Inflammatory macrophage treated with lipopolysaccharide for 1 hour (primary cell): ENCODE measurements at regions not wholly inside any gene's neighbourhood (a gene's known extent, or its start where the extent isn't known, plus 50 kb on each side); places are given as distances from the start of the nearest gene placed in this dataset.

Source experiments
- DNase-seq, 2 donors: peaks; one replicate each; pipeline ENCODE4 v3.0.0-alpha.2; 2020 to 2022

DNA sequence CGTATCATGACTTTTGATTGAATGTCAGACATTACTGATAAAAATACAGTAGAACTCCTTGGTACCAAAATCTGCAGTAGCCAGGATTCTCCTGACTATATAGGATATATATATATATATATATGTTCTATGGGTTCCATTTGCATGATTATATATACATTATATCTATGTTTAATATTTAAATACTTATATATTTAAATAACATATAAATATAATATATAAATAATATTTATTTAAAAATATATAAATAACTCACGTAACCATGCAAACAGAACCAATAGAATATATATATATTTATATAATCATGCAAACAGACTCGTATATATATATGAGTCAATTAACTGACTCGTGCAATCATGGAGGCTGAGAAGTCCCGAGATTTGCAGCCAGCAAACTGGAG is 278.8 kb upstream of the PLXNA2 start:
- DNase-seq = no peak

DNA sequence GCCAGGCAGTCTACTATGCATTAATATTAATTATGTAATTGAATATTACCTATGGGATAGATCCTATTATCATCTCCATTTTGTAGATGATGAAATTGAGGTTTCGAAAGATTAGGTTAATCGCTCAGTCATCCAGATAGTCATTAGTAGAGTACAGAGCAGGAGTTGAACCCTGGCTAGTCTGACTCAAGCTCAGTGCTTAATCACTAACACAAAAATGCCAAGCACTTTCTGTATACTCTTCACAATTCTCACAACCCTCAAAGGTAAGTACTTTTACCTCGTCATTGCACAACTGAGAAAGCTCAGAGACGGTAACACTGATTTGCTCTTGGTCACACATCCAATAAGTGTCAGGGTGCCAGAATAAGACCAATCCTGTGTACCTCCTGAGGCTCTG is 280.2 kb upstream of the PLXNA2 start:
- no peak for DNase-seq

DNA sequence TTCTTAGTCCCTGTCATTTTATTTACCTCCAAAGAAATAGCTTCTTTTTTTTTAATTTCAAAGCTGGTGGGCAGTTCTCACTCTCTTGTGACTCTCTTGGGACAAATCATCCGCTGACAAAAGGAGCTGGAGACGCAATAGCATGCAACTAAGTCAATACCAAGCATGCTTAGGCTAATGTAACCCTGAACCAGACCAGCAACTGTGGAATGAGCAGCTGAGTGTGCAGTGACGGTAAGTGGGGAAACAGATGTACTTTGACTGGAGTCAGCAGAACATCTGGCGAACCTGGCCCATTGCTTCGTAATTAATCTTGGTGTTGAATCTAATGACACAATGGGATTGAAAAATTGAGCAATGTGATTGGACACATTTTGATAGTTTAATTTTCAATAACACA is 280.7 kb upstream of the PLXNA2 start:
- no peak for DNase-seq

DNA sequence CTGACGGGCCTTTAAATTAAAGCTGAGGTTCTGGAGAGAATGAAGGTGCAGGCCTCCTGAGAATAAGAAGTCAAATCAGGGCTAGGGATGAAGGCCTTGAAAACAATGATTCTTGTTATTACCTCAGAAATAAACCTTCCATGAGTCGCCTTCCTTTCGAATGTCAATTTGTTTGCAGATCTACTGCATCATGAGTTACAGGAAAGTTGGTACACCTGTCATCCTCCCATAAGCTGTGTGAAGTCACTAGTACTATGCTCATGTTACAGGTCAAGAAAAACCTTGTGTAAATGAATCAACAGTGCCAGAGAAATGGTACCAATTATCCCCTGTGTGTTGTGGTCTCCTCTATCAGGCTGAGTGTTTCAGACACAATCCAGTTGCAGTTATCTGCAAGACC is 281.2 kb upstream of the PLXNA2 start:
- no peak for DNase-seq

DNA sequence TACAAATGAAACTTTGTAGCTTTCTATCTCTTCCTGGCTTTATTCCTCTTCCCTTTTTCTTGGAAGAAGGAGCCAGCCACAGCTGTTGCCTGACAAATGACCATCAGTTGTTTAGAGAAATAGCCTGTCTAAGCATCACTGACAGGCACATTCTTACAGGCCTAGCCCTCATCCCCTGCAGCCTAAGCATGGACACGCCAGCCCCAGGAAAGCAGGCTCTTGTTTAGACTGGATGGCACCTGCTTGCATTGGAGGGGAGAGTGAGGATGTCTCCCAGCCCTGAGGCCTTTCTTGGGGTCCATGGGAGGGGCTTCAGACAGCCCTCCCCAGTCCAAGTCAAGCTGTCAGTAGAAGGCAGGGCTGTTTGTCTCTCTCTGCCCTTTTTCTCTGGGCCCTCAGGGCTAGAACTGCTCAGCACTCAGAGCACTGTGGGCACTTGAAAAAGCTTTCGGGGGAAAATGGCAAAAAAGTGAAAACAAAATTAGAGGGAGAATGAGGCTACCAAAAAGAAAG is 282.5 kb upstream of the PLXNA2 start:
- no peak for DNase-seq

DNA sequence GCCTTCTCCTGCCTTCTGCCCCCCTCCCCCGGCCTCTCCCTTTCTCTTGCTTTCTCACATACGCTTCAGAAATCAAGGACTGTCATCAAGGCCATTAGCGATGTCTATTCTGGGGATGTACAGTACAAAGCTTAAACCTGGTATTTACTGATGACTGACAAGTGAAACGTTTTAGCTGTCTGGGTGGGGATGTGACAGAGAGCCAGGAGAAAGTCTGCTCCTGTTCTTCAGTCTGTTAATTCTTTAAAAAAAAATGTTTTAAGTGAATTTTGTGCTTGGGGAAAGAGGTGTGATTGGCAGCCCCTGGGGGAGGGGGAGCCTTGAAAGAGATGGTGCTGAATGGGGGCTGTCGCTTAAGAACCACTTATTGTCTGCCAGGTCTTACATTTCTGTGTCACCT is 283.0 kb upstream of the PLXNA2 start:
- DNase-seq = no peak

DNA sequence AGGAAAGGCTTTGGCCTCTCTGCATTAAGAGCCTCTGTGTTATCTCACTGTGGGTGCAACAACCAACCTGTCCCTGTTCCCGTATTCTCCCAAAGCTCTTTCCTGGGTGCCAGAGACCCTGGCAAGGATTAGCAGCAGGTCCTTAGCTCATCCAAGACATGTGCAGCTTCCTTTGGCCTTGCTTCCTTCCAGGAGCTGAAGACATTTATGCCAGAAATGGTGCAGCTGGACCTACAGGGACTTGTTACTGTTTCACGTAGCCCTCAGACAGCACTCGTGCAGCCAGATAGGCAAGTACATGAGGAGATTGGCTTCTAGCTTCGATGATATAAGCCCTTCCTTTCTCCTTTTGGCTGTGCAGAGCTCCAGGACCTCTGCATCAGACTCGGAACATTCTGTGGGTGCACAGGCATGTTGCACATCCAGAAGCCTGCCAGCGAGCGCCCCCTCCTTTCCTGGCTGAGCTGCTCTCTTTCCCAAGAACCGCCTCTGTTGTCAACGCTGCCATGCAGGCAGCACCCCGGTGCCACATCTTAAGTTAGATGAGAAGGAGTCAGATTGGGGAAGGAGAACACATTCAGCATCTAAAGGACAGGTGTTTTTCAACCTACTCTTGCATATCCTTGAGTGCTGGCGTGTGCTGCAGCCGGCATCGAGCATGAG is 284.5 kb upstream of the PLXNA2 start:
- no peak for DNase-seq

DNA sequence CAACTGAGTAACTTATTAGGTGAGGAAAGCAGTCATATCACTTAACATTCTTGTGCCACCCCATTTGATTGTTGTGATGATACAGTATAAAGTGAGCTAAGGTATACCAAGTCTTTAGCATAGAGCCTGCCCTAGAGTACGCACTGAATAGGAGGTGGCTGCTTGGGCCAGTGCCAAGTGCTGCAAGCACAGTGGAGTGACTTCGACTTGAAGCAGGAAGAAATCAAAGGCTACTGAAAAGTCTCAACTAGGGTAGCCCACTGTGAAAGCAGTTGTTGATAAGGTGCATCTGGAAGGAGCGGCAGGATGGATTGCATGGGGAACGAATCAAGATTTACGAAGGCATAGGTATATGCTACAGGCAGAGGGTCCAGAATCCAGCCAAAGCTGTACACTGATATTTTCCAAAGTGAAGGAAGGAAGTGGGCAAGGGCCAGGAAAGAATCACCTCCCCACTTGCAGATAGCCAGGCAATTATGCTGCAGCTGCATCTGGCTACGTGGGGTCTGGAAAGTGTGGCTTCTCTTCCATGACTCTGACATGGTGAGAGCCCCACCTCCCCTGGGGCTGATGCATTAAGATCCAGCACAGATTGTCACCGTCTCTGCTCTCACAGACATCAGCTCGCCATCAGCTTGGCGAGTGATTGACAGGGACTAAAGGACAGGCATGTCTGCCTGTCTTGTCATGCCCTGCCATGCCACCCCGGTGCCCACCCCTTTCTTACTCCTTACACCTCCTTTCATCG is 287.0 kb upstream of the PLXNA2 start:
- no peak for DNase-seq

DNA sequence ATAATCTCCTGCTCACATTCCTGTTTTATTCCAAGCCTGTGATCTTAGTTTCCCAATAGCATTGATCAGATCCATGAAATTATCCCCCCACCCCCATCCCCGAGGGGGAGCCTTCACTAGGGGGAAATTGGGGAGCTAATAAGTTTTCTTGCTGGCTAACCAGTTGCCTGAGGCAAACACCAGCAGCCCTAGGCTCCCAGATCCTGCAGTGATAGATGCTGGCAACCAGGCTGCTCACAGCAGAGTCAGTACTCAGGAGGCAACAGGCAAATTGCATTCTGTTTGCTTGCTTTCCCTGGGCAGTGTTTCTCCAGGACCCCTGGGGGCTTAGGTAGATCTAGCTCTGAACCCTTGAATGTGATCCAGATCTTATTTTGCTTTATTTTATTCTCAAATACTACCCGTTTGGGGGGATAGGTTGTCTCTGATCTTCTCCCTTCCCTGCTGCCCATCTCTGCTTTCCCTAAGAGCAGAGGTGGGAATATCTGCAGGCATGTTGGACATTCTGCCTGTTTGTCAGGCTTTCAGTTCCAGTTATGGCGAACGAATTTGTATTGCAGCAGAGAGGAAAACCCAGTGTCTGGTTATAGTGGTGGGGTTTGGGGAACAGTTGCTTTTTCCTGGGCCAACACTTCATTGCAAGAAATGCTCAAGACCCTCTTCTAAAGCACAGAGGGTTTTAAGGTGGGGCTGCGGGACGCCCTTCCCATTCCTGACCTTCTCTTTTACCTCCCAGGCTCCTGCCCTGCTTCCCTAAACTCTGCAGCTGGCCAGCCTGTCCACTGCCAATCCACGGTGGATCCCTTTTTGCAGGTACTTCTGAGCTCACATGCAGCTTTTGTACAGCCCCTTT is 289.8 kb upstream of the PLXNA2 start:
- DNase-seq = no peak

DNA sequence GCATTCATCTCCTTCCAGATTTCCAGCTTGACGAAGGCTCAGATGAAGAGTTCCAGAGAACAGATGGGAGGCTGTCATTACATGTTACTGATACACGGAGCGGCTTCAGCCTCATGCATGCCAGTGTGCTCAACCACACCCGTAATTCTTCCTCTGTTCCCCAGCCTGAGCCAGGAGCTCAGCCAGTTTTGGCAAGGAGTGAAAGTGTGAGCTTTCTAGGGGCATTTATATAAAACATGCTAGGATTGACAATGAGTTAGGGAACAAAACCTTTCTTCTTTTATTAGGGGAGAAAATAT is 290.4 kb upstream of the PLXNA2 start:
- DNase-seq = no peak

DNA sequence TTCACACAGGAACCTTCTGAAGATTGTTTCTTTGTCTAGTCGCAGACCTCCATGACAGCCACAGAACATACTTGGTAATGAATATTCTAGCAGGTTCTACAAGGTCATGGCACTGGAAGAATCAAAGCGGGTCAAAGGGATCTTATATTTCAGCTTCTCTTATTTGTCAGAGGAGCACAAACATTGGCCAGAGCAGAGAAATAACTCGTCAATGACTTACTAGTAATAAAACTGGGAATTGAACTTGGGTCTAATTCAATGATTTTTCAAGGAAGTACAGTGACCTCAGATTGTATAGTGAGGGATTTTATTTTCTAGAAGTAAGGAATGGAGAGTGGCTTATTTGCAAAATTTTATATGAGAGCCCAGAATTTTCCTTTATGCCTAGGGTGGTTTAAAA is 290.8 kb upstream of the PLXNA2 start:
- DNase-seq = no peak

DNA sequence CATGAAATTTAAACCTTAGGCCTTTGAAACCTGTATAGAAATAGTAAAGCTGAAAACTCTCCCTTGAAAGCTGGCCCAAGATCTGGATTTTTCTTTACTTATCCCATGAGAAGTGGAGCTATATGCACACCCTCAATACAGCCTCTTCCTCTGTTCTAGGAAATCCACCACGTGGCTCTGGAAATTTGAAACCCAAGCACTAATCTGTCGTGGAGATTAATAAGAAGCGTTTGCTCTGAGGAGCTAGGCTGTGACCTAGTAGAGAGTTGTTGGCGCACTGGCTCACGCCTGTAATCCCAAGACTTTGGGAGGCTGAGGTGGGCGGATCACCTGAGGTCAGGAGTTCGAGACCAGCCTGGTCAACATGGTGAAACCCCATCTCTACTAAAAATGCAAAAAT is 291.3 kb upstream of the PLXNA2 start:
- DNase-seq = no peak

DNA sequence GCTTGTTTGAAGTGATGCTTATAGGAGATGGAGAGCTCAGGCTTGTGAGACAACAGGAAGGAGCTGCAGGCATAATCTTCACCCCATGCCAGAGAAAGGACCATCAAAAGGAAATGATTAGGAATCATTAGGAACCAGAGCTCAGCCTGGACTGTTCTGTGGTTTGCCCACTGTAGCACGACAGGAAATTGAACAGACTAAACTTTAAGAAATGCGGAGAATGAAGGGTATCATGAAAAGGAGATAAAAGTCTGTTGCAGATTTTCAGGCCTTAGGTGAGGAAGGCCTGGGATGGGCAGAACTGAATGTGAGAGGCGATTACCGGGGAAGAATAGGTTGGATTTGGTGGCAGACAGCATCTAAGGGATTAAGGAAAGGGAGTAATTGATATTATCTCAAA is 292.0 kb upstream of the PLXNA2 start:
- DNase-seq = no peak

DNA sequence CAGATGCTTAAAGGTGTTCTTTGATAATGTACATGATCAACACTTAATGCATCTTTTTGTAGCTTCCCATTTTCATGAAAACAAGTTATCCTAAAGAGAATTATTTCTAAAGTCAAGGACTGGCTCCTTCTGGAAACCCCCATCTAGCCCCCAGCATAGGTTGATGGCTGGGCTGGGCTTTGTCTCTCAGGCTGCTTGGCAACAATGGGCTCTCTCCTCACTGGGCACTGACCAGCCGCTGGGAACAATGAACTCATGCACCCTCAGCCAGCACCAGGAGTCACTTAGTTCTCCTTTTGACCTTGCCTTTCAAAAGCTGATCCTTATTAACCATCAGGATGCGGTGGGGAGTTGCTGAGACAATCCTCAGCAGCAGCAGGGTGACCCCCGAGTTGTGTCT is 293.0 kb upstream of the PLXNA2 start:
- DNase-seq = no peak

DNA sequence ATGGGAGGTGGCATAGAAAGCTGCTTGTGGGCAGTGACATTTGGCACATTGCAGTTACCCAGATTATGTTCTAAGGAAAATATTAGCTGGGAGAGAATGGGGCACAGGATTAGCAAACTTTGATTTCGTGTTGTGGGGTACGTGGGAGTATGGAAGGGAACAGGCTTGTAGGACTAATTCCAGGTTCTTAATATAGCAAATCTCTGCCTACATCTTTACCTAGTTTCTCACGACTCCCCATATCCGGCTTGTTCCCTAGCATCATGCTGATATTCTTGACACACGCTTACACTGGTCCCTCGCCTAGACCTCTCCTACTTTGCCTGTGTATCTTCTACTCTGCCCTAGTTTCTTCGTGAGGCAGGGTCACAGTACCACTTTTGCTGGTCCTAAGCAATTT is 293.9 kb upstream of the PLXNA2 start:
- no peak for DNase-seq

DNA sequence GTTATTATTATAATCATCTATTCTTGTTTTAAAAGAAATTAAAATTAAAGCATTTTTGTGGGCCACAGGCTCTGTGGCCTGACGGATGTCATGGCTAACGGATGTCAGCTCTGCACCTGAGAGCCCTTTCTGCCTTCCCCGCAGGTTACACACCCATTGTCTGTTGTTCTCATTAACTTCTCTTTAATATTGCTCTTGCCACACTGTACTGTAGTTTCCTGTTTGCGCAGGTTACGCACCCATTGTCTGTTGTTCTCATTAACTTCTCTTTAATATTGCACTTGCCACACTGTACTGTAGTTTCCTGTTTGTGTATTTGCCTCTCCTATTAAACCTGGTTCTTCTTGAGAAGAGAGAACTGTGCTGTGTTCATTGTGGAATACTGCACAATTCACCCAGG is 294.4 kb upstream of the PLXNA2 start:
- DNase-seq = no peak

DNA sequence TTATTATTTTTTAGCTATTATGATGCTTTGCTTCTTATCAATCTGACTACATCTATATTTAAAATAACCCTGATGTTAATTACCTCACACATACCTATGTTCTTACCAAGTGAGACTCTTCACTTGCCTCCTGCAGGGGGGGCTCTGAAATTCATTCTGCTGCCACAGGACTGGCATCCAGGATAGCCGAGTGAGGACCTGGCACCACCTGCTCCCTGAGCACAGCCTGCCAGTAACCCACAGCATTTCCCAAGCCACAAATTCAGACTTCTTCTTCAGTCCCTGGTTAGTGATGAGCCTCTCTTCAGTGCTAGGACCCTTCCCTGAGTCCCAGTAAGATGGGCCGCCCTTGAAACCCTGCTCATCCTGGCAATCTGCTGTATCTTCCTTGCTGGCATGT is 296.5 kb upstream of the PLXNA2 start:
- no peak for DNase-seq

DNA sequence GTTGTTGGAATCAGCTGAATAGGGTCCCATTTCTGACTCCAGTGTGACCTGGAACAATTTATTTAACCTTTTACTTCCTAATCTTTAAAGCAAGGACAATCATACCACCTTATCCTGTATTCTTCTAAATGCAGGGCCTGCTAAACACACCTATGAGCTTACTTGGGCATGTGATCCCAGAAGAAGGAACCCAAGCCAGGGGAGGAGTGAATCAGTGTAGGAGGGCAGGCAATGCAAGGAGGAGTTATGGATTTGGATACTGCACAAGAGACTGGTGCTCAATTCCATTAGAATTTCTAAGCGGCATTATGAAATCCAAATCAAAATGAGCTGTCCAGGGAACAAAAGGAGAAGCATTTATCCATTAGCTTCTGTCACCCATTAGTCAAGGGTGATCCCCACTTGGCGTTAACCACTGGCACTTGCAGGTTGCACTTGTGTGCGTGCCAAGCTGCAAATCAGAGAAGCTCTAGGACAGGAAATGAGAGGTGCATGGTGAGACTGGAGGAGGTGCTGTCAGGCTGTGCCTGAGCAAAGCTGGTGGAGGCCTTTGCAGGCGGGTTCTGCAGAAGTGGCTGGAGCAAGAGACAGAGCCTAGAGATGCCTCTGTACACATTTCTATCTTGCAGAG is 297.2 kb upstream of the PLXNA2 start:
- DNase-seq = no peak

DNA sequence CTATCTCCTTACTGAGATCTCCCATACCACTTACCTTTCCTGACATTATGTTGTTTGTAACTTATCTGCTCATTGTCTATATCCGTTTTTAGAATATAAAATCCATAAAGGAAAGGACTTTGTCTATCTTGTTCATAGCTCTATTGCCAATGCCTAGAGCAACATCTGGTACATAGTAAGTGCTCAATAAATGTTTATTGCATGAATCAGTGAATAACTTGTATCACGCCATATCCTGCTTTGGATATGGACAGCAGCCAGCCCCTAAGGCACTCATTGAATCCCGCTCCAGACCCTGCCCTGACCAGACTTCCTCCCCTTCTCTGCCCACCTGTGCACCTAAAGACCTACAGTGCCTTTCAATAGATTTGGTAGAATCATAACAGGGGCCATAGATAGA is 298.1 kb upstream of the PLXNA2 start:
- no peak for DNase-seq

DNA sequence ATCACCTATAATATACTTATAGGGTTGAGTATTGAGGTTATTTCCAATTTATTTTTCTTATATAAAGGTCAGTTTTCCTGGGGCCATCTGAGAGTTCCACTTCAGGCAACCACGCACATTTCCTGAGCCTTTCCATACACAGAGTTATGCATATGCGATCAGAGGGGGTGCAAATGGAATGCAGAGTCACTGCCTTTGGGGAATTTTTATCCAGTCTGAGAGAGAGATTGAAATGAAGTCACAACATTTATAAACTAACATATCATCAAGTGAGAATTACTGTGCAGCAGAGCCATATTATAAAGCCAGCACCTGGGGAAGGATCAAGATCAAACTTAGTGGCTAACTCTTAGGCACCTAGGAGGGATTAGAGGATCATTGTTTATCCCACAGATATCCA is 299.9 kb upstream of the PLXNA2 start:
- DNase-seq = no peak

DNA sequence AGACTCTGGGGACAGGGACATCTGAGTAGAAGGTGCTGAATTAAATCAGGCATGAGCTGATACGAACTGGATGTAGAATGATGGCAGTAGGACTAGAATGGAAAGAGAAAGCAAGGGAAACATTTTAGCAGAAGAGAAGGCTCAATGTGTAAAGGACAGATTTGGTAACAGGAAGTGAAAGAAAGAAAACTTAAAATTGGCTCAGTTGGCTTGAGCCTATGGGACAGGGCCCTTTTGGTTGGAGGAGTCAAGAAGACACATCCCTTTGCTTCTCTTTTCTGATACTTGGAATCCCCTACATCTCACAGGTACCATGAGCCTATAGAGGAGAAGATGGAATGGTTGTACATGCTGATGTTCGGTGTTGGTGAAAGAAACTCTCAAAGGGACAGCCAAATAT is 300.6 kb upstream of the PLXNA2 start:
- DNase-seq = no peak

DNA sequence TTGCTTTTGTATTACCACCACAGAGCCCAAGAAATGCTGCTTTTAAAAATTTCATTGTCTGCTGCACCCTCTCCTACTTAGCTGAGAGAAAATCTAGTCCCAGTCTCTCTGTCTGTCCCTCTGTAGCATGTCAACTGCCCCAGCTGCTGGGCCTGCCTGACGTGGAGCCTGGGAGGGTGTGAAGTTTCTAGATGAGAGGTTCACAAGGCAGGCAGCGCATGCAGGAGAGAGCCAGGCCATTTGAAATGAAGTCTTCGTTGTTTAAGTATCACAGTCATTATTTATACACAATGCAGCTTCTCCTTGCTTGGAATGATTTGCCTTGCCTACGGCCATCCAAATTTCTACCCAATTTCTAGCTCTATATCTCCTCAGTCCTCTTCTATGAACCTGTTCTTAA is 306.8 kb upstream of the PLXNA2 start:
- no peak for DNase-seq

DNA sequence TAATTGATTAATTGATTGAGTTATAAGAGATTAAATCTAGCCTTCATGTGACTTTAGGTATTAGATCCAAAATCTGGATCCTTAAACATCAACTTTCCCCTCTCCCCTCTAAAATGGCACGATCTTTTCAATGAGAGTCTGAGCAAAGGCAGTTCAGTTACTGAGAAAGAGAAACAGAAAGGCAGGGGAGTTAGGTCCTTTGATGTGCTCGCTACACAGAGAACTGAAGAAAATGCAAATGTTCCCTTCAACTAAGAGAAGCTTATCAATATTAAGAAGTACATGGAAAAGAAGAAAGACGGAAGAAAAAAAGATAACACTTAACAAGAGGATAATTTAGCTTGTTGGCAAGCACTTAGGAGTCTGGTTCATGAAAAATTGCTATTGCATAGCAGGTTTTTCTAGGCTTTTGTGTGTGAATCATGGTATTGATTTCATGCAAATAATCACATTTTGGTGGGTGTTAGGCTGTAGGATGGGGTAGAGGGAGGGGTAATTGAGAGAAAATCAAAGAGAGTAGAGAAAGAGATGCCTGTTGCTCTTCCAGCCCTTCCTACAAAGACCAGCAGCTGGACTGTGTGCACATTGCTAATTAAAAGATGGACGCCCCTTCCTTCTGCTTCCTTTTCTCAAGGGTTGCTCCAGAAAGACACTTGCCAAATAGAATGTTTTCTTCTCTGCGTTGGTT is 307.6 kb upstream of the PLXNA2 start:
- no peak for DNase-seq
